RWPE2 (cell line): ENCODE measurements at regions not wholly inside any gene's neighbourhood (a gene's known extent, or its start where the extent isn't known, plus 50 kb on each side); places are given as distances from the start of the nearest gene placed in this dataset.

Experiments used
- ATAC-seq: fragments of 200-7000 bp; cut with Tn5 transposase; 3 replicates; pipeline ENCODE4 v1.9.1; 2021; ENCODE audit warnings: low read depth
- DNase-seq: peaks from one replicate; pipeline ENCODE4 v3.0.0-alpha.2; 2020; ENCODE audit warnings: low spot score
- H3K27ac ChIP-seq: fragments of 450-650 bp; 2 replicates; pipeline ENCODE4 v1.5.1; 2017; ENCODE audit warnings: mild to moderate bottlenecking; ENCODE audit not compliant: poor library complexity, severe bottlenecking
- H3K27me3 ChIP-seq: fragments of 250-450 bp; sonication (Bioruptor Pico); 2 replicates; pipeline ENCODE4 v1.5.1; 2021; ENCODE audit warnings: mild to moderate bottlenecking, moderate library complexity; ENCODE audit not compliant: insufficient read depth, poor library complexity, severe bottlenecking
- H3K36me3 ChIP-seq: fragments of 250-450 bp; sonication (Bioruptor Pico); 2 replicates; pipeline ENCODE4 v1.5.1; 2020; ENCODE audit warnings: low read depth, mild to moderate bottlenecking, moderate library complexity
- H3K4me1 ChIP-seq: fragments of 250-450 bp; sonication (Bioruptor Pico); 2 replicates; pipeline ENCODE4 v1.5.1; 2021; ENCODE audit warnings: mild to moderate bottlenecking, moderate library complexity; ENCODE audit not compliant: insufficient read depth, poor library complexity, severe bottlenecking
- H3K4me3 ChIP-seq: fragments of 250-450 bp; sonication (Bioruptor Pico); 2 replicates; pipeline ENCODE4 v1.5.1; 2021; ENCODE audit warnings: mild to moderate bottlenecking, moderate library complexity; ENCODE audit not compliant: severe bottlenecking
- H3K9me3 ChIP-seq: fragments of 250-450 bp; sonication (Bioruptor Pico); 2 replicates; pipeline ENCODE4 v1.5.1; 2021; ENCODE audit warnings: mild to moderate bottlenecking, moderate library complexity; ENCODE audit not compliant: severe bottlenecking
- TF ChIP-seq, protein P1 (sequence below): fragments of 450-650 bp; IDR thresholded peaks from one replicate; pipeline ENCODE4 v1.5.1; 2017; ENCODE audit warnings: mild to moderate bottlenecking, moderate library complexity; ENCODE audit not compliant: poor library complexity, severe bottlenecking

- TF ChIP-seq, protein P1, sequence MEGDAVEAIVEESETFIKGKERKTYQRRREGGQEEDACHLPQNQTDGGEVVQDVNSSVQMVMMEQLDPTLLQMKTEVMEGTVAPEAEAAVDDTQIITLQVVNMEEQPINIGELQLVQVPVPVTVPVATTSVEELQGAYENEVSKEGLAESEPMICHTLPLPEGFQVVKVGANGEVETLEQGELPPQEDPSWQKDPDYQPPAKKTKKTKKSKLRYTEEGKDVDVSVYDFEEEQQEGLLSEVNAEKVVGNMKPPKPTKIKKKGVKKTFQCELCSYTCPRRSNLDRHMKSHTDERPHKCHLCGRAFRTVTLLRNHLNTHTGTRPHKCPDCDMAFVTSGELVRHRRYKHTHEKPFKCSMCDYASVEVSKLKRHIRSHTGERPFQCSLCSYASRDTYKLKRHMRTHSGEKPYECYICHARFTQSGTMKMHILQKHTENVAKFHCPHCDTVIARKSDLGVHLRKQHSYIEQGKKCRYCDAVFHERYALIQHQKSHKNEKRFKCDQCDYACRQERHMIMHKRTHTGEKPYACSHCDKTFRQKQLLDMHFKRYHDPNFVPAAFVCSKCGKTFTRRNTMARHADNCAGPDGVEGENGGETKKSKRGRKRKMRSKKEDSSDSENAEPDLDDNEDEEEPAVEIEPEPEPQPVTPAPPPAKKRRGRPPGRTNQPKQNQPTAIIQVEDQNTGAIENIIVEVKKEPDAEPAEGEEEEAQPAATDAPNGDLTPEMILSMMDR, result no peak
- Histone ChIP-seq H3K36me3 (no peaks in the 10 kb centered on the region), H3K27me3 (no peaks in the 10 kb centered on the region), H3K9me3 (no peaks in the 10 kb centered on the region), H3K4me1 (no peaks in the 10 kb centered on the region), H3K4me3 (no peak overlapping the region), H3K27ac (no peak overlapping the region)
- DNase-seq (no peak), ATAC-seq (no peak)
Measured at GRCh38 chr3:3693593-3693992, 105.6 kb upstream of the LRRN1 start.

DNA sequence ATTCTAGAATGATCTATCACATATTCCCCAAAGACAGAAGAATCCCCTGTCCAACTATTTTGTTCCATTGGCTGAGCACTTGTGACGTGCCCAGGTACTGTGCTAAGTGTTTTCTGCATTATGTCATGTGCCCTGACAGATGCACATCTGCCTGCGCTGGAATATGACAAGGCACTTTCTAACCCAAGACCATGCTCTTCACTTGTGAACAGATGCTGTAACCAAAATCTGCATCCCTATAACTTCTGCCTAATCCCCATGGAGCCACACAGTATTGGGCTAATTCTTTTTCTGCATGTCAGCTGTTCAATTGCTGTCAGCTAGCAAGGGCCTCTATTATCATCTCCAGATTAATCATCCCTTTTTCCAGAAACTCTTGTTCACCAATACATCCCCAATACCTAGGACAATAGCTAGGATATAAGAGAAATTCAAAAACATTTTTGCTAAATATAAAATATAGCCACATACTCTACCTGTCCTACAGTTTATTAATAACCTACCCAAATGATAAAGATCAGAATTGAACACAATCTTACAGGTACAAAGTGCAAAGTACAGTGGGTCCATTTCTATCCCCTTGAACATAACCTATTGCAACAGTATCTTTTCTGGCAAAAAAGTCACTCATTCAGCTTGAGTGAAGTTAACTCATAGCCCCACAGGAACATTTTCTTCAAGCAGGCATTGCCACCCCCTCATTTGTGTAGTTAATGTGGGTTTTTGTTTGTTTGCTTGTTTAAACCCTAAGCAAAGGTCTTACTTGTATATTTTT, 109.4 kb upstream of the LRRN1 start:
- Histone ChIP-seq H3K4me3 (no peak overlapping the region), H3K36me3 (no peaks in the 10 kb centered on the region), H3K4me1 (no peaks in the 10 kb centered on the region), H3K27me3 (no peaks in the 10 kb centered on the region), H3K27ac (no peak overlapping the region), H3K9me3 (peaks cover 2% of the 10 kb centered on the region)
- ATAC-seq (no peak), DNase-seq (no peak)
- TF ChIP-seq, protein P1, result no peak

GRCh38 chr3:3686907-3687648, 112.2 kb upstream of the LRRN1 start:
- H3K4me3 ChIP-seq, result no peak overlapping the region
- H3K4me1 ChIP-seq, result no peaks in the 10 kb centered on the region
- H3K27me3 ChIP-seq, result no peaks in the 10 kb centered on the region
- ATAC-seq, result no peak
- peaks cover 2% of the 10 kb centered on the region for H3K9me3 ChIP-seq
- TF ChIP-seq, protein P1, result no peak
- no peaks in the 10 kb centered on the region for H3K36me3 ChIP-seq
- H3K27ac ChIP-seq, result no peak overlapping the region
- DNase-seq, result no peak

DNA sequence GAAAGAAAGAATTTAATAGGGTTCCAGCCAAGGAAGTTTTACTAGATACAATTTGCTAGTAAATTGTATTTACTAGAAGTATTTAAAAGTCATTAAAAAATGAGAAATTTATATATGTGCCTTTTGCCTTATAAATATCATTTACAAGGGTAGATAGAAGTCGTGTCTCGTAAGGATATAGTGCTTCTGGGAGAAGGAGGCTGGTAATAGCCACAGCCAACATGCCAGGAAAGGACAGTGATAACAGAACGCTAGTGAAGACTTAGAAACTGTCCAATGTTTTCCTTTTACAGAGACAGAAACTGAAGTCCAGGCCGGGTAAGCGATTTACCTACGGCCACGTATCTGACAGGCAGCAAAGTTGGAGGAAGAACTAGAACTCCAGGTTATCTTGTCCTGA, 113.5 kb upstream of the LRRN1 start:
- TF ChIP-seq, protein P1, result no peak
- Histone ChIP-seq H3K27ac (no peak overlapping the region), H3K9me3 (peaks cover 2% of the 10 kb centered on the region), H3K4me3 (no peak overlapping the region), H3K27me3 (no peaks in the 10 kb centered on the region), H3K4me1 (no peaks in the 10 kb centered on the region), H3K36me3 (no peaks in the 10 kb centered on the region)
- ATAC-seq (no peak), DNase-seq (no peak)

- no peaks in the 10 kb centered on the region for H3K27me3 ChIP-seq
- ATAC-seq (peak; percentile 73), DNase-seq (no peak)
- TF ChIP-seq, protein P1, result no peak
- no peak overlapping the region for H3K27ac ChIP-seq
- H3K36me3 ChIP-seq, result no peaks in the 10 kb centered on the region
- H3K9me3 ChIP-seq, result peaks cover 2% of the 10 kb centered on the region
- no peak overlapping the region for H3K4me3 ChIP-seq
- no peaks in the 10 kb centered on the region for H3K4me1 ChIP-seq
Measured at GRCh38 chr3:3683261-3683660, 116.0 kb upstream of the LRRN1 start.
